ENCODE measurements at regions not wholly inside any gene's neighbourhood (a gene's known extent, or its start where the extent isn't known, plus 50 kb on each side); places are given as distances from the start of the nearest gene placed in this dataset.

DNA sequence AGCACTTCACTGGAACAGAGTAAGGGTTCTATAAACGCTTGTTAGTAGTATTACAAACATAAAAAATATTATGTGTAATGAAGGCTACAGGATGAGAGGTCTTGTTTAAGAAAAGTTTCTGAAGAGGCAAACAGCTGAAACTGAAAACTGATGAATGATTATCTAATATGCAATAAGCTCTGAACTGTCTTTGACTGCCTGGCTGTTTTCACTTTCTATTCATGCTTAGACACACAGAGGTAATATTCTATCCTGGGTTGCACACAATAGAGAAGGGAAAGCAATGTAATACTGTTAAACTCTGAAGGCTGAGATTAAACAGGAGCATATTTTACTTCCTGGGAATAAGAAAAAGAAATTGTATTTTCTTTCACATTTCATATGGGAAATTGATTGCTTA lies 251.3 kb downstream of the ALX1 start:
- no peaks in the 10 kb centered on the region for H3K36me3 ChIP-seq (ENCODE audit: control insufficient read depth, insufficient read depth, low read length)
- no peaks in the 10 kb centered on the region for H3K79me2 ChIP-seq (ENCODE audit: control insufficient read depth, insufficient read depth, low read length)
- no peak overlapping the region for H3K9ac ChIP-seq (ENCODE audit: insufficient read depth in 1 of 2, low read depth in 2 of 2, low read length in 2 of 2)
- ChIA-PET CTCF (ENCODE audit: low intra/inter-chr PET ratio) (no interaction called here), POLR2A (no interaction called here)
- TF ChIP-seq, protein P1, sequence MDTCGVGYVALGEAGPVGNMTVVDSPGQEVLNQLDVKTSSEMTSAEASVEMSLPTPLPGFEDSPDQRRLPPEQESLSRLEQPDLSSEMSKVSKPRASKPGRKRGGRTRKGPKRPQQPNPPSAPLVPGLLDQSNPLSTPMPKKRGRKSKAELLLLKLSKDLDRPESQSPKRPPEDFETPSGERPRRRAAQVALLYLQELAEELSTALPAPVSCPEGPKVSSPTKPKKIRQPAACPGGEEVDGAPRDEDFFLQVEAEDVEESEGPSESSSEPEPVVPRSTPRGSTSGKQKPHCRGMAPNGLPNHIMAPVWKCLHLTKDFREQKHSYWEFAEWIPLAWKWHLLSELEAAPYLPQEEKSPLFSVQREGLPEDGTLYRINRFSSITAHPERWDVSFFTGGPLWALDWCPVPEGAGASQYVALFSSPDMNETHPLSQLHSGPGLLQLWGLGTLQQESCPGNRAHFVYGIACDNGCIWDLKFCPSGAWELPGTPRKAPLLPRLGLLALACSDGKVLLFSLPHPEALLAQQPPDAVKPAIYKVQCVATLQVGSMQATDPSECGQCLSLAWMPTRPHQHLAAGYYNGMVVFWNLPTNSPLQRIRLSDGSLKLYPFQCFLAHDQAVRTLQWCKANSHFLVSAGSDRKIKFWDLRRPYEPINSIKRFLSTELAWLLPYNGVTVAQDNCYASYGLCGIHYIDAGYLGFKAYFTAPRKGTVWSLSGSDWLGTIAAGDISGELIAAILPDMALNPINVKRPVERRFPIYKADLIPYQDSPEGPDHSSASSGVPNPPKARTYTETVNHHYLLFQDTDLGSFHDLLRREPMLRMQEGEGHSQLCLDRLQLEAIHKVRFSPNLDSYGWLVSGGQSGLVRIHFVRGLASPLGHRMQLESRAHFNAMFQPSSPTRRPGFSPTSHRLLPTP (IDR thresholded peaks at IDR 0.05; ENCODE audit: borderline replicate concordance, extremely low read depth, insufficient read length) = no peak
- TF ChIP-seq ZNF263 (CRISPR knock-in tag; IDR thresholded peaks at IDR 0.05; ENCODE audit: borderline replicate concordance) (no peak), ETS2 (tag; IDR thresholded peaks at IDR 0.05; ENCODE audit: borderline replicate concordance, poor library complexity, severe bottlenecking) (no peak), RBM34 (IDR thresholded peaks at IDR 0.05; ENCODE audit: borderline replicate concordance, insufficient read depth, low read length) (no peak)
- TF ChIP-seq, protein P2, sequence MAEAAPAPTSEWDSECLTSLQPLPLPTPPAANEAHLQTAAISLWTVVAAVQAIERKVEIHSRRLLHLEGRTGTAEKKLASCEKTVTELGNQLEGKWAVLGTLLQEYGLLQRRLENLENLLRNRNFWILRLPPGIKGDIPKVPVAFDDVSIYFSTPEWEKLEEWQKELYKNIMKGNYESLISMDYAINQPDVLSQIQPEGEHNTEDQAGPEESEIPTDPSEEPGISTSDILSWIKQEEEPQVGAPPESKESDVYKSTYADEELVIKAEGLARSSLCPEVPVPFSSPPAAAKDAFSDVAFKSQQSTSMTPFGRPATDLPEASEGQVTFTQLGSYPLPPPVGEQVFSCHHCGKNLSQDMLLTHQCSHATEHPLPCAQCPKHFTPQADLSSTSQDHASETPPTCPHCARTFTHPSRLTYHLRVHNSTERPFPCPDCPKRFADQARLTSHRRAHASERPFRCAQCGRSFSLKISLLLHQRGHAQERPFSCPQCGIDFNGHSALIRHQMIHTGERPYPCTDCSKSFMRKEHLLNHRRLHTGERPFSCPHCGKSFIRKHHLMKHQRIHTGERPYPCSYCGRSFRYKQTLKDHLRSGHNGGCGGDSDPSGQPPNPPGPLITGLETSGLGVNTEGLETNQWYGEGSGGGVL (CRISPR knock-in tag; IDR thresholded peaks at IDR 0.05) = no peak
- no peak overlapping the region for H3K4me3 ChIP-seq
- H3K9me3 ChIP-seq (replicated peaks; ENCODE audit: control insufficient read depth, insufficient read depth, low read depth, low read length) = no peaks in the 10 kb centered on the region
- no peaks in the 10 kb centered on the region for H3K9me1 ChIP-seq (ENCODE audit: control insufficient read depth, insufficient read depth, low read length)
- BruUV-seq (replicated peaks) = no TSS peak
- in situ Hi-C loops (cut with MboI) (no loop called here), intact Hi-C loops (cut with micrococcal nuclease) (no loop called here)
- ATAC-seq (no peak), DNase-seq (ENCODE audit: extremely low read depth in 1 of 4, low spot score in 3 of 4) (no peak), FAIRE-seq (no peak)
- H3K4me2 ChIP-seq (ENCODE audit: insufficient read depth, low read length) = no peak overlapping the region
- no peak overlapping the region for H2AFZ ChIP-seq (ENCODE audit: low read depth, low read length)
- 0% methylated on average over 1 of the region's 1 CpG for WGBS (ENCODE audit: insufficient coverage, low coverage, missing lambda C conversion rate)
- H4K20me1 ChIP-seq (replicated peaks; ENCODE audit: control insufficient read depth, insufficient read depth, low read length) = no peaks in the 10 kb centered on the region
- no peak overlapping the region for H3K27ac ChIP-seq (ENCODE audit: extremely low read depth, low read depth, low read length)
- H3K27me3 ChIP-seq (ENCODE audit: control insufficient read depth in 2 of 2, insufficient read depth in 2 of 2, low read length in 2 of 2) = no peaks in the 10 kb centered on the region
- H3K4me1 ChIP-seq (replicated peaks in 1 of 2; ENCODE audit: control insufficient read depth in 2 of 2, insufficient read depth in 2 of 2, low read length in 2 of 2) = no peaks in the 10 kb centered on the region

Data from K562 (cell line).